Ascending aorta (tissue), 2 donors: ENCODE measurements at regions not wholly inside any gene's neighbourhood (a gene's known extent, or its start where the extent isn't known, plus 50 kb on each side); places are given as distances from the start of the nearest gene placed in this dataset.

ENCODE experiments used
- DNase-seq, 2 donors: peaks; one replicate each; pipeline ENCODE4 v3.0.0-alpha.2; 2019; ENCODE audit warnings: low spot score in 2 of 2
- H3K27ac ChIP-seq, 2 donors: fragments of 200-600 bp; sonication (generic); one replicate each; pipeline ENCODE4 v1.5.1; 2016 to 2017; ENCODE audit warnings: mild to moderate bottlenecking in 1 of 2
- H3K27me3 ChIP-seq: fragments of 200-600 bp; sonication (generic); one replicate; pipeline ENCODE4 v1.5.1; 2017
- H3K36me3 ChIP-seq, 2 donors: fragments of 200-600 bp; sonication (generic); one replicate each; pipeline ENCODE4 v1.5.1; 2016
- H3K4me1 ChIP-seq, 2 donors: fragments of 200-600 bp; sonication (generic); one replicate each; pipeline ENCODE4 v1.5.1; 2016 to 2017; ENCODE audit warnings: mild to moderate bottlenecking in 1 of 2
- H3K4me3 ChIP-seq, 2 donors: fragments of 200-600 bp; sonication (generic); one replicate each; pipeline ENCODE4 v1.5.1; 2016 to 2017; ENCODE audit warnings: mild to moderate bottlenecking in 1 of 2
- H3K9me3 ChIP-seq, 2 donors: fragments of 200-600 bp; sonication (generic); one replicate each; pipeline ENCODE4 v1.5.1; 2016
- CTCF ChIP-seq, 3 experiments: fragments of 200-600 bp in 2 of 3; fragments of 450-650 bp in 1 of 3; sonication (generic) in 2 of 3; IDR thresholded peaks; one replicate each; pipeline ENCODE4 v1.5.1; 2016 to 2019; ENCODE audit warnings: antibody characterized with exemption in 3 of 3, mild to moderate bottlenecking in 1 of 3, moderate library complexity in 1 of 3
- intact Hi-C: fragments of 100-400 bp; cut with DNase I; formaldehyde crosslinking; loops from one replicate; pipeline ENCODE4 v1.15.1; 2023

GRCh38 chr9:121550041-121550440, 50.4 kb upstream of the GGTA1 start:
- no peak for DNase-seq
- Histone ChIP-seq H3K9me3 (no peaks in the 10 kb centered on the region), H3K27me3 (no peaks in the 10 kb centered on the region), H3K36me3 (no peaks in the 10 kb centered on the region), H3K4me1 (peaks cover 4 to 7% of the 10 kb centered on the region in 2 donors), H3K4me3 (peak overlapping the region in 1 of 2 donors; percentile 60), H3K27ac (no peak overlapping the region)
- no peak for TF ChIP-seq CTCF (IDR thresholded peaks at IDR 0.05)
- intact Hi-C loops: loop anchor here (2.0 to 10.0 kb wide), 2 partner anchors 59 to 545 kb away; partner anchors contain the start of gene TTLL11

GRCh38 chr9:121550569-121551512, 51.2 kb upstream of the GGTA1 start:
- Histone ChIP-seq H3K4me3 (peak overlapping the region in 1 of 2 donors; percentile 60), H3K9me3 (no peaks in the 10 kb centered on the region), H3K27ac (no peak overlapping the region), H3K4me1 (peaks cover 4 to 5% of the 10 kb centered on the region in 2 donors), H3K27me3 (no peaks in the 10 kb centered on the region), H3K36me3 (no peaks in the 10 kb centered on the region)
- TF ChIP-seq CTCF (IDR thresholded peaks at IDR 0.05): peak; percentile 90 to 99 (median 98)
- intact Hi-C loops: loop anchor here (2.0 to 10.0 kb wide), 2 partner anchors 58 to 544 kb away; partner anchors contain the start of gene TTLL11
- DNase-seq: peak in 1 of 2 donors; percentile 91

GRCh38 chr9:121551985-121552753, 52.5 kb upstream of the GGTA1 start:
- Histone ChIP-seq H3K36me3 (no peaks in the 10 kb centered on the region), H3K4me3 (no peak overlapping the region), H3K27ac (no peak overlapping the region), H3K4me1 (peaks cover 2 to 15% of the 10 kb centered on the region in 2 donors), H3K27me3 (no peaks in the 10 kb centered on the region), H3K9me3 (no peaks in the 10 kb centered on the region)
- intact Hi-C loops: loop anchor here (2.0 to 10.0 kb wide), 2 partner anchors 57 to 543 kb away; partner anchors contain the start of gene TTLL11
- no peak for TF ChIP-seq CTCF (IDR thresholded peaks at IDR 0.05)
- DNase-seq: no peak

- TF ChIP-seq CTCF (IDR thresholded peaks at IDR 0.05): no peak
- intact Hi-C loops: loop anchor here (5.0 to 10.0 kb wide), 2 partner anchors 186 to 539 kb away; partner anchors contain the start of gene TTLL11
- no peak for DNase-seq
- peaks cover 18 to 29% of the 10 kb centered on the region in 2 donors for H3K4me1 ChIP-seq
- H3K9me3 ChIP-seq: no peaks in the 10 kb centered on the region
- no peak overlapping the region for H3K4me3 ChIP-seq
- peak overlapping the region; percentile 76 to 85 for H3K27ac ChIP-seq
- H3K36me3 ChIP-seq: no peaks in the 10 kb centered on the region
- no peaks in the 10 kb centered on the region for H3K27me3 ChIP-seq
Measured at GRCh38 chr9:121556082-121556481, 56.4 kb upstream of the GGTA1 start.

- no peak for TF ChIP-seq CTCF (IDR thresholded peaks at IDR 0.05)
- peak; percentile 30 to 87 for DNase-seq
- intact Hi-C loops: loop anchor here (5.0 to 10.0 kb wide), 2 partner anchors 186 to 538 kb away; partner anchors contain the start of gene TTLL11
- Histone ChIP-seq H3K27ac (peak overlapping the region; percentile 76 to 85), H3K36me3 (no peaks in the 10 kb centered on the region), H3K9me3 (no peaks in the 10 kb centered on the region), H3K4me3 (no peak overlapping the region), H3K27me3 (no peaks in the 10 kb centered on the region), H3K4me1 (peaks cover 18 to 29% of the 10 kb centered on the region in 2 donors)
Measured at GRCh38 chr9:121556580-121556979, 56.9 kb upstream of the GGTA1 start.
